H9 (cell line): ENCODE measurements at regions not wholly inside any gene's neighbourhood (a gene's known extent, or its start where the extent isn't known, plus 50 kb on each side); places are given as distances from the start of the nearest gene placed in this dataset.

Source experiments
- DNase-seq: peaks from one replicate; pipeline ENCODE4 v3.0.0-alpha.2; 2017
- H2AFZ ChIP-seq: one replicate; pipeline ENCODE4 v1.6.1; 2013; ENCODE audit warnings: mild to moderate bottlenecking, low read length, control low read depth, moderate library complexity
- H2AK5ac ChIP-seq: 2 replicates; pipeline ENCODE4 v1.6.1; 2013; ENCODE audit warnings: low read length, control low read depth, mixed read lengths; ENCODE audit not compliant: insufficient read length
- H2BK120ac ChIP-seq: one replicate; pipeline ENCODE4 v1.6.1; 2013; ENCODE audit warnings: low read depth, mild to moderate bottlenecking, low read length, control low read depth, inconsistent platforms; ENCODE audit not compliant: poor library complexity, severe bottlenecking
- H2BK12ac ChIP-seq: 2 replicates; pipeline ENCODE4 v1.6.1; 2013; ENCODE audit warnings: low read length, control low read depth, mixed read lengths, low read depth; ENCODE audit not compliant: insufficient read length
- H2BK15ac ChIP-seq: 2 replicates; pipeline ENCODE4 v1.6.1; 2013; ENCODE audit warnings: low read depth, low read length, control low read depth
- H2BK20ac ChIP-seq: one replicate; pipeline ENCODE4 v1.6.1; 2013; ENCODE audit warnings: low read depth, mild to moderate bottlenecking, low read length, control low read depth, inconsistent platforms; ENCODE audit not compliant: poor library complexity, severe bottlenecking
- H2BK5ac ChIP-seq: 2 replicates; pipeline ENCODE4 v1.6.1; 2013; ENCODE audit warnings: low read length, control low read depth, mixed read lengths; ENCODE audit not compliant: insufficient read length
- H3K14ac ChIP-seq: 2 replicates; pipeline ENCODE4 v1.6.1; 2013; ENCODE audit warnings: low read length, control low read depth; ENCODE audit not compliant: insufficient read depth
- H3K18ac ChIP-seq: 2 replicates; pipeline ENCODE4 v1.6.1; 2013; ENCODE audit warnings: low read depth, mild to moderate bottlenecking, mixed read lengths, low read length, control low read depth; ENCODE audit not compliant: insufficient read length
- H3K23ac ChIP-seq: 2 replicates; pipeline ENCODE4 v1.6.1; 2013; ENCODE audit warnings: low read length, control low read depth, mixed read lengths, low read depth; ENCODE audit not compliant: insufficient read length
- H3K23me2 ChIP-seq: 2 replicates; pipeline ENCODE4 v1.6.1; 2013; ENCODE audit warnings: low read depth, mild to moderate bottlenecking, mixed read lengths, low read length, control low read depth; ENCODE audit not compliant: insufficient read length, poor library complexity, severe bottlenecking
- H3K27ac ChIP-seq: 2 replicates; pipeline ENCODE4 v1.5.1; 2013; ENCODE audit warnings: low read length, control low read depth, mixed read lengths, low read depth; ENCODE audit not compliant: insufficient read length
- H3K27me3 ChIP-seq: 2 replicates; pipeline ENCODE4 v1.6.1; 2013; ENCODE audit warnings: low read length, control low read depth, inconsistent platforms; ENCODE audit not compliant: insufficient read depth
- H3K4ac ChIP-seq: 2 replicates; pipeline ENCODE4 v1.6.1; 2013; ENCODE audit warnings: low read depth, mild to moderate bottlenecking, control low read depth, inconsistent platforms, low read length, moderate library complexity
- H3K4me1 ChIP-seq: 2 replicates; pipeline ENCODE4 v1.6.1; 2013; ENCODE audit warnings: low read length, control low read depth, inconsistent platforms; ENCODE audit not compliant: insufficient read depth
- H3K4me2 ChIP-seq: 2 replicates; pipeline ENCODE4 v1.6.1; 2013; ENCODE audit warnings: low read length, control low read depth, mixed read lengths; ENCODE audit not compliant: insufficient read length, insufficient read depth
- H3K56ac ChIP-seq: 2 replicates; pipeline ENCODE4 v1.6.1; 2013; ENCODE audit warnings: low read depth, mild to moderate bottlenecking, mixed read lengths, low read length, control low read depth; ENCODE audit not compliant: insufficient read length
- H3K79me1 ChIP-seq: 2 replicates; pipeline ENCODE4 v1.6.1; 2013; ENCODE audit warnings: low read depth, mild to moderate bottlenecking, moderate library complexity, low read length, control low read depth, inconsistent platforms; ENCODE audit not compliant: insufficient read depth, poor library complexity, severe bottlenecking
- H3K79me2 ChIP-seq: 2 replicates; pipeline ENCODE4 v1.6.1; 2013; ENCODE audit warnings: low read length, control low read depth, inconsistent platforms; ENCODE audit not compliant: insufficient read depth
- H3K9ac ChIP-seq: 2 replicates; pipeline ENCODE4 v1.6.1; 2013; ENCODE audit warnings: low read length, control low read depth, mixed read lengths; ENCODE audit not compliant: insufficient read length; ENCODE audit errors: extremely low read depth
- H3K9me3 ChIP-seq: one replicate; pipeline ENCODE4 v1.6.1; 2013; ENCODE audit warnings: low read depth, low read length, inconsistent platforms; ENCODE audit not compliant: control insufficient read depth
- H3T11ph ChIP-seq: one replicate; pipeline ENCODE4 v1.6.1; 2013; ENCODE audit warnings: mild to moderate bottlenecking, low read length, control low read depth, inconsistent platforms
- H4K20me1 ChIP-seq: one replicate; pipeline ENCODE4 v1.6.1; 2013; ENCODE audit not compliant: control insufficient read depth, insufficient read length, insufficient read depth
- H4K5ac ChIP-seq: 2 replicates; pipeline ENCODE4 v1.6.1; 2013; ENCODE audit warnings: low read depth, mild to moderate bottlenecking, mixed read lengths, low read length, control low read depth; ENCODE audit not compliant: insufficient read length
- H4K8ac ChIP-seq: replicated peaks from 2 replicates; pipeline ENCODE4 v1.6.1; 2013; ENCODE audit warnings: low read length, control low read depth, mixed read lengths, low read depth; ENCODE audit not compliant: insufficient read length
- H4K91ac ChIP-seq: 2 replicates; pipeline ENCODE4 v1.6.1; 2013; ENCODE audit warnings: low read depth, mild to moderate bottlenecking, moderate library complexity, mixed read lengths, low read length, control low read depth; ENCODE audit not compliant: insufficient read length
- H3K27ac Mint-ChIP-seq, 3 experiments: 2 replicates in 2 of 3; 3 replicates in 1 of 3; pipeline ENCODE4 v1.8.0; 2020 to 2021; ENCODE audit warnings: mixed read lengths in 3 of 3, mild to moderate bottlenecking in 1 of 3, moderate library complexity in 1 of 3
- H3K27me3 Mint-ChIP-seq: 2 replicates; pipeline ENCODE4 v1.8.0; 2021; ENCODE audit warnings: low read depth, mild to moderate bottlenecking, moderate library complexity, mixed read lengths
- H3K36me3 Mint-ChIP-seq, 3 experiments: 2 replicates in 2 of 3; 3 replicates in 1 of 3; pipeline ENCODE4 v1.8.0; 2020 to 2021; ENCODE audit warnings: low read depth in 3 of 3, mixed read lengths in 3 of 3; ENCODE audit not compliant: insufficient read depth in 1 of 3
- H3K4me1 Mint-ChIP-seq, 2 experiments: 2 replicates each; pipeline ENCODE4 v1.8.0; 2020; ENCODE audit warnings: mixed read lengths in 2 of 2
- H3K4me3 Mint-ChIP-seq, 2 experiments: 2 replicates in 1 of 2; 3 replicates in 1 of 2; pipeline ENCODE4 v1.8.0; 2020 to 2021; ENCODE audit warnings: mild to moderate bottlenecking in 2 of 2, mixed read lengths in 2 of 2, moderate library complexity in 1 of 2
- H3K9me3 Mint-ChIP-seq, 2 experiments: 2 replicates in 1 of 2; 3 replicates in 1 of 2; pipeline ENCODE4 v1.8.0; 2020; ENCODE audit warnings: mild to moderate bottlenecking in 2 of 2, mixed read lengths in 2 of 2, moderate library complexity in 1 of 2
- WGBS: extraction: QIAGEN DNeasy Blood & Tissue Kit; methylation state at CpG from one replicate; pipeline ENCODE4 v1.1.7; 2013; ENCODE audit warnings: missing lambda C conversion rate, low lambda C conversion rate, mixed read lengths; ENCODE audit not compliant: insufficient read length; ENCODE audit errors: extremely low coverage; 5-methylcytosine and 5-hydroxymethylcytosine counted together
- TF ChIP-seq, protein P1 (sequence below): fragments of 200-600 bp; sonication (generic); conservative IDR thresholded peaks from 3 replicates; pipeline ENCODE4 v1.8.0; 2021; ENCODE audit warnings: antibody characterized with exemption, mild to moderate bottlenecking

DNA sequence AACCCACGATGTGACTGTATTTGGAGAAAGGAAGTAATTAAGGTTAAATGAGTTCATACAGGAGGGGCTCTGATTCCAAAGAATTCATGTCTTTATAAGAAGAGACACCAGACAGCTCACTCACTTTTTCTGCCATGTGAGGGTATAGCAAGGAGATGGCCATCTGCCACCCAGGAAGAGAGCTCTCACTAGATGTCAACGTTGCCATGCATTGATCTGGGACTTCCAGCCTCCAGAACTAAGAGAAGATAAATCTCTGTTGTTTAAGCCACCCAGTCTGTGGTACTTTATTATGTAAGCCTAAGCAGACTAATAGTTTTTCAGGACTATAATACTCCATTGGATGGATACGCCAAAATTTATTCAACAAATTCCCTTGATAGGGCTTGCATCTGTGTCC lies 89.8 kb upstream of the RAD23B start:
- Histone ChIP-seq H2BK5ac (no peak overlapping the region), H3K27ac (no peak overlapping the region), H2BK120ac (no peak overlapping the region), H2AFZ (no peak overlapping the region), H3K4ac (no peak overlapping the region), H2BK15ac (no peak overlapping the region), H4K8ac (no peak overlapping the region), H3K79me1 (no peaks in the 10 kb centered on the region), H3K23ac (no peak overlapping the region), H3K4me1 (no peaks in the 10 kb centered on the region), H2AK5ac (no peak overlapping the region), H3K79me2 (no peaks in the 10 kb centered on the region), H2BK12ac (no peak overlapping the region), H3K56ac (no peak overlapping the region), H3K14ac (no peak overlapping the region), H3K4me2 (no peak overlapping the region), H3K18ac (no peak overlapping the region), H4K5ac (no peak overlapping the region), H3K23me2 (no peaks in the 10 kb centered on the region), H3T11ph (no peak overlapping the region), H4K20me1 (no peaks in the 10 kb centered on the region), H4K91ac (no peak overlapping the region), H3K27me3 (no peaks in the 10 kb centered on the region), H3K9me3 (no peaks in the 10 kb centered on the region), H2BK20ac (no peak overlapping the region), H3K9ac (no peak overlapping the region)
- TF ChIP-seq, protein P1, sequence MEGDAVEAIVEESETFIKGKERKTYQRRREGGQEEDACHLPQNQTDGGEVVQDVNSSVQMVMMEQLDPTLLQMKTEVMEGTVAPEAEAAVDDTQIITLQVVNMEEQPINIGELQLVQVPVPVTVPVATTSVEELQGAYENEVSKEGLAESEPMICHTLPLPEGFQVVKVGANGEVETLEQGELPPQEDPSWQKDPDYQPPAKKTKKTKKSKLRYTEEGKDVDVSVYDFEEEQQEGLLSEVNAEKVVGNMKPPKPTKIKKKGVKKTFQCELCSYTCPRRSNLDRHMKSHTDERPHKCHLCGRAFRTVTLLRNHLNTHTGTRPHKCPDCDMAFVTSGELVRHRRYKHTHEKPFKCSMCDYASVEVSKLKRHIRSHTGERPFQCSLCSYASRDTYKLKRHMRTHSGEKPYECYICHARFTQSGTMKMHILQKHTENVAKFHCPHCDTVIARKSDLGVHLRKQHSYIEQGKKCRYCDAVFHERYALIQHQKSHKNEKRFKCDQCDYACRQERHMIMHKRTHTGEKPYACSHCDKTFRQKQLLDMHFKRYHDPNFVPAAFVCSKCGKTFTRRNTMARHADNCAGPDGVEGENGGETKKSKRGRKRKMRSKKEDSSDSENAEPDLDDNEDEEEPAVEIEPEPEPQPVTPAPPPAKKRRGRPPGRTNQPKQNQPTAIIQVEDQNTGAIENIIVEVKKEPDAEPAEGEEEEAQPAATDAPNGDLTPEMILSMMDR, result no peak
- DNase-seq, result no peak
- no peaks in the 10 kb centered on the region; a peak in 1 of 7 replicates for H3K36me3 Mint-ChIP-seq
- peaks cover 27 to 28% of the 10 kb centered on the region in 2 experiments for H3K4me1 Mint-ChIP-seq
- H3K4me3 Mint-ChIP-seq, result no peak overlapping the region
- no peak overlapping the region for H3K27ac Mint-ChIP-seq
- H3K9me3 Mint-ChIP-seq, result peaks cover 0 to 4% of the 10 kb centered on the region in 2 experiments; a peak in 2 of 5 replicates
- peaks cover 6% of the 10 kb centered on the region for H3K27me3 Mint-ChIP-seq
- no CpG with 5 or more reads among the region's 3 CpGs for WGBS
